ENCODE measurements at regions not wholly inside any gene's neighbourhood (a gene's known extent, or its start where the extent isn't known, plus 50 kb on each side); places are given as distances from the start of the nearest gene placed in this dataset.

GRCh38 chr4:151939670-151940069 lies 178.9 kb upstream of the GATB start:
- no peak for DNase-seq (ENCODE audit: low spot score)

DNA sequence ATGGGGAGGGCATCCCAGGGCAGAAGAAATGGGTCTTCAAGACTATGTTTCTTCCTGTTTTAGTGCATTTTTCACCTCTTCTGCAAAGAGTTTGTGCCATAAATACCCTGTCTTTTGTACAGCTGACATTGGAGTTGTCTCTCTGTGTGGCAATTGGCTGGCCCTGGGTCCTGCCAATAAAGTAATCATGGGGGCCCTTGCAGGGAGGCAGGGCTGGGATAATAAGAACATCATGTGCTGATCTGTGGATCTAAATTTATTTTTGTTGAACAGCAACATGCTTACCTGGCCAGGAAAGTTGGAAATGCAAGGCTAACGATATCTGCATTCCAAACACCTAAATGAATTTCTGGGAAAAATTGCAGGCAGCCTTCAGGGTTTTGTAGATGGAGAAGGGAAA lies 174.6 kb upstream of the GATB start:
- DNase-seq (ENCODE audit: low spot score) = no peak

DNA sequence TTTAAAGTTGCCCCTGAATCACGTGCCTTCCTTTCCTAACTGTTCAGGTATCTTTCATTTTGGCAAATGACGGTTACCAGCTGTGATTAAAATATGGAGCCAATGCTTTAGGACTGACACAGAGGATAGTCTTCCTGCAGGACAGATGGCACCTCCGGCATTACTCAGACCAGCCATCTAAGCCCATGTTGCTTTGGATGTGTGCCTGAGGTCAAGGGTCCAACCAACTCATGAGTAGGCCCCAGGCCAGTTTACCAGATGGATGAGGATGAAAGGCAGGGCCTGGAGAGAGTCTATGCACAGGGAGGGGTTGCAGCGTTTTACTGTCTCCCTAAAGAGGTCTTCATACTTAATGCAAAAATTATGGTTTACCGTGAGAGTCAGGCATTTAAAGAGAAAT lies 174.0 kb upstream of the GATB start:
- no peak for DNase-seq (ENCODE audit: low spot score)

DNA sequence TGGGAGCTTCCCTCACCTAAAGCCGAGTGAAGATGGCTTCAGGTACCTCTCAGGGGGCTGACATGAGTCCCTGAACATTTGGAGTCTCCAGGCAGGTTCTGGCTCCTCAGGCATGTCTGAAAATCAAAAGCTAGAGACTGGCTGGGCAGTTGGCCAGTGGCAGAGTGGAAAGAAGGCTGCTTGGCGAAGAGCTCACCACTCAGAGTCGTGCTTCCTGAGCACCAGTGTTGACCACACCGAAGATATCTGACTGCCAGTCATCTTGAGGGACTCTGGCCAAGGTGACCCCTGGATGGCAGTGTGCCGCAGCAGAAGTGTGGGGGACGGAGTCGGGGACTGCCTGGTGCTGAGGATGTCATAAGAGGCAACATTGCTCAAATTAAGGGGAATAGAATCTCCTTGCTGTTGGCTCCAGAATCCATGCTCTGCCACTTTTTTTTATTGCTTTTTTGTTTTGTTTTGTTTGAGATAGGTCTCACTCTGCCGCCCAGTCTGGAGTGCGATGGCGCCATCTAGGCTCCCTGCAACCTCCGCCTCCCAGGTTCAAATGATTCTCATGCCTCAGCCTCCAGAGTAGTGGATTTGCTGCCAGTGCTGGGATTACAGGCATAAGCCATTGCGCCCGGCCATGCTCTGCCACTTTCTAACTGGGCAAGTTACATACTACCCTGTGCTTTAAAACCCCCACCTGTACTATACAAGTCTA lies 172.5 kb upstream of the GATB start:
- no peak for DNase-seq (ENCODE audit: low spot score)

GRCh38 chr4:151931563-151931962 lies 170.8 kb upstream of the GATB start:
- DNase-seq (ENCODE audit: low spot score) = no peak

GRCh38 chr4:151930372-151930771 lies 169.6 kb upstream of the GATB start:
- no peak for DNase-seq (ENCODE audit: low spot score)

DNA sequence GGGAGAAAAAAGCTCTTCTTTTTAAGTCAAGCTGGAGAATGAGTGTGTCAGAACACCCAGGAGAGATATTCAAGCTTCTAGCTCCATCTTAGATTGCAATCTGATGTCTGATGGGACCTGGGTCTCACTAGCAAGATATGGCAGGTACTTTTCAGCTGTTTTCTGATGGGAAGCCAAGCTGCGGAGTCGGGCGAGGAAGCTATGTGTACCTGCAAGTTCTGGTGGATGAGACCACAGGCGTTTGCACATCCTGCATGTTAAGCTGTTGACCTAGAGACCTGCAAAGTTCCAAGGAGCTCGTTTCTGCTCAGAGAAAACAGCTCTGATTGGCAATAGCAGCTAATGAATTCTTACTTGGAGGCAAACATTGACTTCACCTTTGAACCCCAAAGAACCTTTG lies 167.3 kb upstream of the GATB start:
- no peak for DNase-seq (ENCODE audit: low spot score)

DNA sequence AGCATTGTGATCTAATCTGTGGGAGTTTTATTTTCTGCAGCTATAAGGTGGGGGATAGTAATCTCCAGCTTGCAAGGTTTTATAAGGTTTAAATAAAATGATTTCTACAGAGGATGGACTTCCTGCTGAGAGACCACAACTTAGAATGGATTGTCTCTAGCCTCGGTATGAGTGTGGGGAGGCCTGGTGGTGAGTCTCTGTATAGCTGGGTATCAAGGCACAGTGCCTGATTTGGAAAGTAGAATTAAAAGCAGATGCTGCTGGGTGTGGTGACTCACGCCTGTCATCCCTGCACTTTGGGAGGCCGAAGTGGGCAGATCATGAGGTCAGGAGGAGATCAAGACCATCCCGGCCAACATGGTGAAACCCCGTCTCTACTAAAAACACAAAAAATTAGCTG lies 162.0 kb upstream of the GATB start:
- DNase-seq (ENCODE audit: low spot score) = no peak

GRCh38 chr4:151922306-151922705 lies 161.5 kb upstream of the GATB start:
- DNase-seq (ENCODE audit: low spot score) = no peak

DNA sequence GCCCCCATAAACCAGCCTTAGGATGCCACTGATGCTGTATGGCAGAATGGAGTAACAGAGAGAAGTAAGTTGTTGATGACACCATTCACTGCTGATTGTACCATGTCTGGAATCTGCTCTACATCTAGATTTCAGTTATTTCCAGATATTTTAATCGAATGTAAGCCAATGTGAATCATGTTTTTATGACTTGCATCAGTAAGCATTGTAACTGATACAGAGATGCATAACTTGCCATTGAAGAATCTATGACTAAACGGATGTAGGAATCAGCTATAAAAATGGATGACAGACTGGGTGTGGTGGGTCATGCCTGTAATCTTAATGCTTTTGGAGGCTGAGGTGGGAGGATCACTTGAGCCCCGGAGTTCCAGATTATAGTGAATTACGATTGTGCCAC lies 161.0 kb upstream of the GATB start:
- DNase-seq (ENCODE audit: low spot score) = no peak

GRCh38 chr4:151921386-151921785 lies 160.6 kb upstream of the GATB start:
- no peak for DNase-seq (ENCODE audit: low spot score)

DNA sequence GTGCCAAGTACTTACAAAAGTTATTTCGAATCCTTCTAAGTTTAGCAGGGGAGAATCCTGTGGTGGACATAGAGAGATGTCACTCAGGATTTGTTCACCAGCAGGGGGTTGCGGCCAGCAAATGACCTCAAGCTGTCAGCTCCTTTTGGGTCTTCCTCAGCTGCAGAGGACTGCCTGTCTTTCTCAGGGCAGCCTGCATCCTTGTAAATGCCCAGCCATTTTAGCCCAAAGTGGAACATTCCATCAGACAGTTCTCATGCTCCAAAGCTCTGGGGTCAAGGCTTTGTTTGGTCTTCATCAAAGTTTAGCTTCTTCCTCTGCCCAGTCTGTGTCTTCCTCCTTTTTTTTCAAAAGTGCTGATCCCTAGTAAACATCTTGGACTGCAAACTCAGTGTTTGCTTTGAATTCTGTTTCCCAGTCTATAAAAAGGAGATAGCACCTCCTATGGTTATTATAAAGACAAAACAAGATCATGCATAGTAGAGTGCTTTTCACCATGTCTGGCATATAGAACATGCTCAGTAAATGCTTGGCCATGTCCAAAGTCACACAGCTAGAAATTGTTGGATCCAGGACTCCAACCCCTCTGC lies 156.4 kb upstream of the GATB start:
- DNase-seq (ENCODE audit: low spot score) = no peak

- no peak for DNase-seq (ENCODE audit: low spot score)
Measured at GRCh38 chr4:151912632-151913031, 151.8 kb upstream of the GATB start.

DNA sequence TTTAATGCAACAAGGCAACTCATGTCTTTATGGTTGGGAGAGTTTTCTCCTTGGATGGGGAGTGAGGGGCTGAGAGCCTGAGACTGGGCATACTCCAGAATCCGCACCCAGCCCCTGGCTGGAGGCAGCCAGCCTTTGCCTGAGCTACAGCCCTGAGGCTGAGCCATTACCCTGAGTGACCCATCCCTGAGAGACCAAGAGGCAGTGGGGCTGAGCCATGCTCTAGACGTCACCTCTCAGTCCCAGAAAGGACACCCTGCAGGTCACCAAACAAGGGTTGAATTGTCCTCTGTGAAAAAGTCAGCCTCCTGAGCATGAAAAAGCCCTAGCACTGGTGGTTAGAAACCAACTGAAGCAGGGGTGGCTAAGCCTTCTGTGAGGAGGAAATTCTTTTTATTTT lies 151.2 kb upstream of the GATB start:
- no peak for DNase-seq (ENCODE audit: low spot score)

- DNase-seq (ENCODE audit: low spot score) = no peak
Measured at GRCh38 chr4:151908734-151909497, 148.1 kb upstream of the GATB start.

DNA sequence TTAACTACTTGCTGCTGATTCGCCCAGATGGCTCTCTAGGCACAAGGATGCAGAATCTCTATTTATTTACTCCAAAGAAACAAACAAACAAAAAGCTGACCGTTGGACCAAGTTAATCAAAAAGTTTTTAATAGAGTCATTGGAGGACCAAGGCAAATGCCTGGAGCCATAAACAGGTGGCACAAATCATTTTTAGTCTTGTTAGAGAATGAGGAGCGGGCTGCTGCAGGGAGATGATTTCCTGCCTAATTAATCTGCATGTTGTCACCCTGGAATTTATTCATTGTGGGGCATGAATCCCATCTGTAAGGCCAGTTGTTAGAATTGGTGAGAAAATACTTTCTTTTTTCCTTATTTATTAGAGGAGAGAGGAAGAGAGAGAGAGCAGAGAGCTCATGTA lies 147.4 kb upstream of the GATB start:
- DNase-seq (ENCODE audit: low spot score) = no peak

DNA sequence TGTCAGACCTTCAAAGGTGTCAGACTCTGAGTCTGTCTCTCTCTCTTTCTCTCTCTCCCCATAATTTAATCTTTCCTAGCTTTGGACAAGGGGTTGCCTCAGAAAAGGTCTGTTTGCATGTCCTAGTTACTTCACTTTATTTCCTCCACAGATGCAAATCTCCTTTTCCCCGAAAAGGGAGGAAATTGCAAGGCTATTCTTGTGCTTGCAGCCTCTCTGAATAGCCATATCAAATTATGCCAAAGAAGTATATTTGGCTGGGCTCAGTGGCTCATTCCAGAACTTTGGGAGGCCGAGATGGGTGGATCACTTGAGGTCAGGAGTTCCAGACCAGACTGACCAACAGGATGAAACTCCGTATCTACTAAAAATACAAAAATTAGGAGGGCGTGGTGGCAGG lies 145.6 kb upstream of the GATB start:
- DNase-seq (ENCODE audit: low spot score) = no peak

GRCh38 chr4:151905197-151905596 lies 144.4 kb upstream of the GATB start:
- DNase-seq (ENCODE audit: low spot score) = no peak

GRCh38 chr4:151901631-151902030 lies 140.8 kb upstream of the GATB start:
- no peak for DNase-seq (ENCODE audit: low spot score)

GRCh38 chr4:151896880-151897279 lies 136.1 kb upstream of the GATB start:
- DNase-seq (ENCODE audit: low spot score) = no peak

- DNase-seq (ENCODE audit: low spot score) = no peak
Measured at GRCh38 chr4:151895671-151896070, 134.9 kb upstream of the GATB start.

- DNase-seq (ENCODE audit: low spot score) = no peak
Measured at GRCh38 chr4:151894246-151894645, 133.4 kb upstream of the GATB start.

DNA sequence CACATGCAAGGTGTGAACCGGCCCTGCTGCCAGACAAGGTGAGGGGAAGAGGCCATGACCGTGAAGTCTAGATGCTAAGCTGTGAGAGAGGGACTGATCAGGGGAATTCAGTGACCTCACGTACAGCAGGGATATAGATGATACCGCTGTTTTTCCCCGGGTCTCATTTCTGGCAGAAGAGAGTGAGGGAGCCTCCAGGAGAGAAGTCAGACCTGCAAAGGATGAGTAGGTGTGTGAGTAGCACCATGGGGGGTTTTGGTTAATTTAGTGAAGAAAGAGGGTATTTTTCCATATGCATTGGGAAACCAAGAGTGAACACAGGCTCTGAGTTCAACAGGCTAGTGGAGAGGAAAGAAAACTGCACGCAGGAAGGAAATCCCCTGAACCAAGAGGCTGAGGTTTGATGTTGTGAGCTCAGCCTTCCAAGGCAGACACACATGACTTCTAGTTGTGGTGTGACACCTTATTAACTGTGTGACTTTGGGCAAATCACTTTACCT lies 127.6 kb upstream of the GATB start:
- no peak for DNase-seq (ENCODE audit: low spot score)

Data from CD4-positive, alpha-beta T cell treated with Interleukin-2 at 100 ng/mL for 4 hours (primary cell).